HL-60 (cell line): ENCODE measurements at regions not wholly inside any gene's neighbourhood (a gene's known extent, or its start where the extent isn't known, plus 50 kb on each side); places are given as distances from the start of the nearest gene placed in this dataset.

ENCODE experiments used
- CTCF ChIP-seq: IDR thresholded peaks from one replicate; pipeline ENCODE4 v1.5.1; 2011; ENCODE audit warnings: low read length, control low read depth, inconsistent platforms; ENCODE audit not compliant: insufficient read depth
- POLR2AphosphoS5 ChIP-seq: IDR thresholded peaks from 2 replicates; pipeline ENCODE4 v1.6.1; 2012; ENCODE audit warnings: low read depth
- SPI1 ChIP-seq: IDR thresholded peaks from 2 replicates; pipeline ENCODE4 v1.6.1; 2012; ENCODE audit warnings: low read depth, mild to moderate bottlenecking, borderline replicate concordance

- TF ChIP-seq CTCF = no peak
- no peak for TF ChIP-seq SPI1
- no peak for TF ChIP-seq POLR2AphosphoS5
These were observed 366.4 kb upstream of the FTMT start for GRCh38 chr5:121485281-121485680.
